ACC112 (cell line): ENCODE measurements at regions not wholly inside any gene's neighbourhood (a gene's known extent, or its start where the extent isn't known, plus 50 kb on each side); places are given as distances from the start of the nearest gene placed in this dataset.

Experiments used
- H2AFZ ChIP-seq: fragments of 200-600 bp; sonication (generic); one replicate; pipeline ENCODE4 v1.6.0; 2017; ENCODE audit warnings: antibody characterized with exemption, low read length; ENCODE audit not compliant: unreplicated experiment
- H3K27ac ChIP-seq: fragments of 200-600 bp; sonication (generic); 2 replicates; pipeline ENCODE4 v1.5.1; 2014; ENCODE audit warnings: low read depth, mild to moderate bottlenecking, antibody characterized with exemption, low read length, moderate library complexity
- H3K27me3 ChIP-seq: fragments of 200-600 bp; sonication (generic); 2 replicates; pipeline ENCODE4 v1.6.1; 2014; ENCODE audit warnings: mild to moderate bottlenecking, antibody characterized with exemption, low read length, moderate library complexity, mixed read lengths; ENCODE audit not compliant: insufficient read depth
- H3K36me3 ChIP-seq: fragments of 200-600 bp; sonication (generic); 2 replicates; pipeline ENCODE4 v1.6.1; 2016; ENCODE audit warnings: mild to moderate bottlenecking, antibody characterized with exemption, low read length, moderate library complexity, mixed read lengths; ENCODE audit not compliant: insufficient read depth
- H3K4me1 ChIP-seq: fragments of 200-600 bp; sonication (generic); one replicate; pipeline ENCODE4 v1.6.1; 2016; ENCODE audit warnings: low read length, mixed read lengths; ENCODE audit not compliant: insufficient read depth, unreplicated experiment, control insufficient read depth
- H3K4me3 ChIP-seq: fragments of 200-600 bp; sonication (generic); 2 replicates; pipeline ENCODE4 v1.5.1; 2014; ENCODE audit warnings: mild to moderate bottlenecking, low read depth, low read length
- H3K79me2 ChIP-seq: fragments of 200-600 bp; sonication (generic); one replicate; pipeline ENCODE4 v1.6.0; 2016; ENCODE audit warnings: low read length; ENCODE audit not compliant: control insufficient read depth, unreplicated experiment, insufficient read depth

DNA sequence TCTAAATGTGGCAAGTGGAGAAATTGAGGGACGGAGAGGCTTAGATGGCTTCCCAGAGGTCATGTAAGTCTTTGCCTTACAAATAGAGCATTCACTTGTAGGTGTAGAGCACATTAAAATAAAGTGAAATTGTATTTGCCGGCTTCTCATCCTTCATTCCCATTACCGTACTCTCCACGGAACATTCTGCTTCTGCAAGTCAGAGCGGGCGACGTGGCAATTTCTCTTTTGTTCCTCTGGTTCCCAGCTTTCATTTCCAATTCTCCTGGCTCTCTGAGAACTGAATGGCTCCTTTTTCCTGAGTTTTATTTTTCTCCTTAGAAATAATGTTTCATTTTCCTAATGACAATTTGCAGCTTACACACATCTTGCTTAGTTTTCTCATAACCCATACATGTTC lies 51.3 kb upstream of the PFKP start:
- Histone ChIP-seq H3K4me3 (no peak overlapping the region), H3K36me3 (no peaks in the 10 kb centered on the region), H3K79me2 (no peaks in the 10 kb centered on the region), H3K27me3 (peaks cover 56% of the 10 kb centered on the region), H2AFZ (no peak overlapping the region), H3K4me1 (no peaks in the 10 kb centered on the region), H3K27ac (no peak overlapping the region)

DNA sequence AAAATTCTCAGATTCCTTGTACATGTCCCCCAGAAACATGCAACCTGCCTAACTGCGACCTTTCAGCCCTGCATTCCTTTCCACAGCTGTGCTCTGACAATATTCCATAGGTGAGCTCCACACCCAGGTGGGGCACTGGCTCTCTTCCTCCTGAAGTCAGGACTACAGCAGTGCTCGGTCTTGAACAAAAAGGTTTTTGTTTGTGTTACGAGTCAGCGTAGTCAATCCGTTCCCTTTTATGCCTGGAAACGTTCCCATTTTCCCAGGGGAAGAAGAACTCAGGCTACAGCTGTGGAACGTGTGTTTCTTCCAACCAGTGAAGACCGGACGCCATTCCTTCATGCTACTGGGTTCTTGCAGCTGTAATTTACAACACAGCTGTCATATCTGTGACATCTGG lies 52.4 kb upstream of the PFKP start:
- Histone ChIP-seq H3K27me3 (peaks cover 62% of the 10 kb centered on the region), H3K4me1 (no peaks in the 10 kb centered on the region), H2AFZ (no peak overlapping the region), H3K79me2 (no peaks in the 10 kb centered on the region), H3K36me3 (no peaks in the 10 kb centered on the region), H3K4me3 (no peak overlapping the region), H3K27ac (no peak overlapping the region)

DNA sequence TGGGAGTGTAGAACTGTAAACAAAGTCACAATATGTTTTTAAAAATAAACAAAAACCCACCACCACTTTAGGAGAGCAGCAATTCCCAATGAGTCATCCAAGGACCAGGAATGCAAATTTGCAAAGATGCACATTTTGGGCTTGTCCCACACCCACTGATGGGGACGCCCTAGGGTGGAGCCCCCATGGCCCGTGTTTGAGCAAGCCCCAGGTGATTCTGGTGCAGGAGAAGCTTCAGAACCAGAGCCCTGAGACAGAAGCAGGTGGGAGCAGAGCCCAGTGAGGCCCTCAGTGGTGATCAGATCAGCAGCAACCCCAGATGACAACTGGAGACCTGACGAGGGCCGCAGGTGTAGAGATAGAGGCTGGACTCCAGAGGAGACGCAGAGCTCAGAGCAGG lies 55.1 kb upstream of the PFKP start:
- Histone ChIP-seq H3K36me3 (no peaks in the 10 kb centered on the region), H3K27ac (no peak overlapping the region), H2AFZ (no peak overlapping the region), H3K27me3 (peaks cover 76% of the 10 kb centered on the region), H3K79me2 (no peaks in the 10 kb centered on the region), H3K4me1 (no peaks in the 10 kb centered on the region), H3K4me3 (no peak overlapping the region)

DNA sequence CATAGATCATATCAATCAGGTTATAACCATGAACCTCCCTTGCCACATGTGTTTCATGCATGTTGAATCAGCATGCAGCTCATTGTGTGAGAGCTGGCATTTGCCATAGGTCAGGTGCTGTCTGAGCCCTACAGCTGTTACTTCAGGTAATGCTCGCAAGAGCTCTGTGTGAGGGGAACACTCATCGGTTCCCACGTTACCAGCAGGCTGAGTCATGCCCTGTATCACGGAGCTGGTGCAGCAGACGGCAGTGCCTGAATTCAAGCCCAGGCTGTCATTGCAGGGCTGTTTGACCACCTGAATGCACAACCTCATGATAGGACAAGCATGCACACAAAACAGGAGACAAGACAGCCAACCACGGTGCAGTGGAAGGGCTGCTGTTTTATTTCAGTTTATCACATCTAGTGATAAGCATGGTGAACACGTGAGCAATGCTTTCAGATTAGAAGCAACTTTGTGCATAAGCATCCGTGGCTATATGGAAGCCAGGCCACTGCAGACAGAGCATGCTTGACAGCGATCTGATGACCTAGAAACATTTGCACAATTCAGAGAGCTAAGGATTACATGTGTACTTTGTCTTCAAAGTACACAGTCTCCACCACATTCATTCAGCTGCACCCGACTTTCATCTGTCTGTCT lies 56.4 kb upstream of the PFKP start:
- Histone ChIP-seq H3K4me1 (no peaks in the 10 kb centered on the region), H3K27me3 (peaks cover 86% of the 10 kb centered on the region), H2AFZ (no peak overlapping the region), H3K36me3 (no peaks in the 10 kb centered on the region), H3K79me2 (no peaks in the 10 kb centered on the region), H3K4me3 (no peak overlapping the region), H3K27ac (no peak overlapping the region)

DNA sequence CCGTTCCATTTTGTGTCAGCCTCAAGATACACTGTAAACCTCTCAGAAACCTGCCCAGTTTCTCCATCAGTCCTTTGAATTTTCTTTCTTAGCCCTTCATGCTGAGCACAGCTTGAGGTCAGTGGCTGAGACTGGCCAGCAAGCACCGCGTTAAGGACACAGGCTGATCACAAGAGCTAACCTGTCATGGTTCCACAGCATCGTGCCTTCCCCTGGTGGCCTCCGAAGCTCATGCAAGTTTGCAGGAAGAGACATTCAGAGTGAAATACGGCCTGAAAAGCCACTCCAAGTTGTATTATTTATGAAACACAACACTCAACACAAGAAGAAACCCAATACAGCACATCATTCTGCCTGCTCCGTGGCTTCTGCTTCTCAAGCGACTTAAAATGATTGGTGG lies 57.0 kb upstream of the PFKP start:
- Histone ChIP-seq H3K4me3 (no peak overlapping the region), H2AFZ (no peak overlapping the region), H3K27me3 (peaks cover 88% of the 10 kb centered on the region), H3K27ac (no peak overlapping the region), H3K36me3 (no peaks in the 10 kb centered on the region), H3K4me1 (no peaks in the 10 kb centered on the region), H3K79me2 (no peaks in the 10 kb centered on the region)

DNA sequence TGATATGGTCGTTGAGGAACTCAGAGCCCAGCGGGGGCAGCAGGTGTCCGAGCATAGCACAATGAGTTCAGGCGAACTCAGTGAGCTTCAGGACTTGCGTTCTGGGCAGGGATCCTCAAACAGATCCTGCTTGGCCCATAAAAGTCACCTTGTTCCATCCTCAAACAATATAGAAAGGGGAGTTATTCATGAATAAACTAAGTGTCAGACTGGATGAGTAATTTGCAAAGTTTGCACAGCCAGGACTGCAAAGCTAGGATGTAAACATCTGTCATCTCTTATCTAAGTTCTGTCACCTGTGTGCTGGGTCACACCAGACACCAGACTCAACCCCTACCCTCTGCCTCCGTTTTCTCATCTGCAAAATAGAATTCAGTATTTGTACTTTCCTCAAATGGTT lies 58.0 kb upstream of the PFKP start:
- no peak overlapping the region for H3K27ac ChIP-seq
- H3K36me3 ChIP-seq: no peaks in the 10 kb centered on the region
- H3K27me3 ChIP-seq: peaks cover 87% of the 10 kb centered on the region
- no peak overlapping the region for H3K4me3 ChIP-seq
- H2AFZ ChIP-seq: no peak overlapping the region
- no peaks in the 10 kb centered on the region for H3K79me2 ChIP-seq
- H3K4me1 ChIP-seq: no peaks in the 10 kb centered on the region

DNA sequence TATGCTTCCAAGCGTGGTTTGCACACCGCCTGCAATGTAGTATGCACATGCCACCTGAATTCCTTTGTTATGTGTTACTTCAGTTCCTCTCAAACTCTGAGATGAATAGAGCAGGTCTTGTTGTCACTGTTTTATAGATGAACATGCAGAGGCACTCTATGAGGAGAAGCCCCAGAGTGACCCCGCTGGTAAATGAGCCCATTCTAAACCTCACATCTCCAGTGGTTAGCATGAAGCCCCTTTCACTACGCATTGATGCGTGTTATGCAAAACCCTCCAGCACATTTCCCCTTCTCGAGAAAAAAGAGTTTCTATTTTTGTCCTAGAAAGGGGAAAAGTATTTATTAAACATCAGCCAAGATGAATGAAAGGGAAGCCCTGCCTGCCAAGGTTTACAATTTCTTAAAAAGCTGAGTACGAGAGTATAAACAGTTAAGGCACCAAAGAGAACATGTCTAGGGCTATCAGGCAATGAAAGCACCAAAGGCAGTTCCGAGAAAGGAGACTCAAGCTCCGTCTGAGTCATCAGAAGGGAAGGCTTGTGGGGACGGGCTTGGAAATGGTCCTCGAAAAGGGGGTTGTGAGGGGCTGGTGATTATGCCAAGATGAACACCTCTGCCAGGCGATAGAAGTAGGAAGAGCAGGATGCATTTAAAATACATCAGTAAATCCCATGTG lies 58.7 kb upstream of the PFKP start:
- H3K27ac ChIP-seq: no peak overlapping the region

DNA sequence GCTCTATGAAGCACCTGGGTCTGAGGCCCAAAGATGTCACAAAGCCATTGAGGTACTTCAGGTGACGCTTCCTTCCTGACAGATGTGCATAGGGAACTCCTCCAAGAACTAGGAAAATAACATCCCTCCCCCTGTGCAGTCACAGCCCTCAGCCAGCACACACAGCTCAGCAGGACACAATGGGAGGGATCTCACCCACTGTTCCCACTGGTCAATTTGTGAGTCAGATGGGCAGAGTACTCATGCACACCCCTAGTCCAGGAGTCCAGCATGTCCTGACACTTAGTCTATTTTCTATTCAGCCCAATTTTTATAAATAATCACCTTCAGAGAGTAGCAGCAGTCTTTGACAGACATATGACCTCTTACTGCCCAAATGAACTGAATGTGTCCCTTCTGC lies 60.7 kb upstream of the PFKP start:
- Histone ChIP-seq H2AFZ (no peak overlapping the region), H3K27me3 (peaks cover 78% of the 10 kb centered on the region), H3K27ac (no peak overlapping the region), H3K79me2 (no peaks in the 10 kb centered on the region), H3K4me3 (no peak overlapping the region), H3K36me3 (no peaks in the 10 kb centered on the region), H3K4me1 (no peaks in the 10 kb centered on the region)

More for the DNA sequence above, 58.7 kb upstream of the PFKP start:
- Histone ChIP-seq H2AFZ (no peak overlapping the region), H3K79me2 (no peaks in the 10 kb centered on the region), H3K36me3 (no peaks in the 10 kb centered on the region), H3K4me1 (no peaks in the 10 kb centered on the region), H3K4me3 (no peak overlapping the region), H3K27me3 (peaks cover 83% of the 10 kb centered on the region)

DNA sequence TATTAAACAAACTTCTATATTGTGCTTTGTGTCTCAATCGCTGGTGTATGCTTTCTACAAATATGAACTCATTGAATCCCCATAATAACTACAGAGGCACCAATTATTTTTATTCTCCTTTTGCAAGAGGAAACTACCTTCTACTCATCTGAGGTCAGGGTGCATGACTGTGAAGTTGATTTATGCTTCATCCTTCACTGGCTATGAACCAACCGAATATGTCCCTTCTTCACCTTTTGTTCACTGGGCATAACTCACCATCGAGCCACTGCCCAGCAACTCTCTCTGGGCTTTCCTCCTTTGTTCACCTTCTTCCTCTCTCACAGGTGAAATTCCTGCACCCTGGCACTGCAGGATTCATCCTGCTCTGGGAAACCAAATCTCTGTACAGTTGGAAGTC lies 61.3 kb upstream of the PFKP start:
- H2AFZ ChIP-seq: no peak overlapping the region
- H3K27me3 ChIP-seq: peaks cover 78% of the 10 kb centered on the region
- no peak overlapping the region for H3K27ac ChIP-seq
- H3K79me2 ChIP-seq: no peaks in the 10 kb centered on the region
- H3K4me3 ChIP-seq: no peak overlapping the region
- no peaks in the 10 kb centered on the region for H3K4me1 ChIP-seq
- H3K36me3 ChIP-seq: no peaks in the 10 kb centered on the region

DNA sequence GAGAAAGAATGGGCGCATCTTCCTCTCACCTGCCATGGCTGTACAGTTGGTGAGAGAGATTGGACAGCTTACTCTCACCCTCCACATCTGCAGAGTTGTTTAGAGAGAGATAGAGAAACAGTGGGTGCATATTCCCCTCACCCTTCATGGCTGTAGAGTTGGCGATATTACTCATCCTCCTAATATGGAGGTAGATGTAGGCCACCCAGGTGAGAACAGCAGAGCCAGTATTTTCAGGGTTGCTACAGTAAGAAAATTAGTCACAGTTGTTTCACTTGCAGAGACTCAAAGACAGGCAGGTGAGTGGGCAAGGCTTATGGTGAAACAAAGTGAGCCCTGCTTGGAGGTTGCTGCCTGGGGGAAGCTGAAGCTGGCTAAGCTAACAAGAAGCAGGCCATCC lies 65.0 kb upstream of the PFKP start:
- H2AFZ ChIP-seq: no peak overlapping the region
- no peaks in the 10 kb centered on the region for H3K79me2 ChIP-seq
- no peak overlapping the region for H3K27ac ChIP-seq

DNA sequence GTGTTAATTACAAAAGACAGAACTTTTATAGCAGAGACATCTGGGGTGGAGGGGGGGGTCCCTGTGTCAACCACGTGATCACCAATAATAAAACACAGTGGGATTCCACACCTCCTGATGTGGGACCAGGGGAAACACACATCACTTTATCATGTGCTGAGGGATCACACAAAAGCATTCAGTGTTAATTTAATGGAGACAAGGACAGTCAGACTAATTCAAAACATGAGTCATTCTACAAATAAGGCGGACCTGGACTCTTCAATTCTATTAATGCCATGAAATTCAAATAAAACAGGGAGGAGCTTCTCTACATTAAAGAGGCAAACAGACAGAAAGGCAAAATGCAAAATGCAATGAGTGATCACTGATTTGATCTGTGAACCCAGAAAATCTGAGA lies 67.3 kb upstream of the PFKP start:
- peaks cover 43% of the 10 kb centered on the region; the same call in 1 of the 2 replicates for H3K27me3 ChIP-seq
- H3K4me3 ChIP-seq: no peak overlapping the region
- no peaks in the 10 kb centered on the region for H3K4me1 ChIP-seq
- H2AFZ ChIP-seq: no peak overlapping the region
- H3K79me2 ChIP-seq: no peaks in the 10 kb centered on the region
- H3K36me3 ChIP-seq: no peaks in the 10 kb centered on the region
- no peak overlapping the region for H3K27ac ChIP-seq

More for the DNA sequence above, 65.0 kb upstream of the PFKP start:
- Histone ChIP-seq H3K27me3 (peaks cover 57% of the 10 kb centered on the region), H3K4me3 (no peak overlapping the region), H3K4me1 (no peaks in the 10 kb centered on the region), H3K36me3 (no peaks in the 10 kb centered on the region)
